HCT116 (cell line): ENCODE measurements at regions not wholly inside any gene's neighbourhood (a gene's known extent, or its start where the extent isn't known, plus 50 kb on each side); places are given as distances from the start of the nearest gene placed in this dataset.

Experiments used
- ATAC-seq: fragments of 200-7000 bp; cut with Tn5 transposase; 2 replicates; pipeline ENCODE4 v1.9.1; 2020; ENCODE audit warnings: mild to moderate bottlenecking, moderate library complexity
- BruUV-seq: library from RNA; stranded (reverse); fragments of 400-500 nt; replicated peaks from 2 replicates; lab custom pipeline; 2021; lab: Mats Ljungman, UMichigan
- CTCF ChIA-PET: fragments of 300-600 bp; sonication (Branson Sonifier 250); formaldehyde crosslinking; loops from one replicate; lab custom pipeline; 2021; ENCODE audit warnings: antibody characterized with exemption; lab: Charles Lee
- POLR2A ChIA-PET: fragments of 300-600, 350-600 bp; sonication (Branson Sonifier 250); formaldehyde crosslinking; loops from one replicate; lab custom pipeline; 2021; ENCODE audit warnings: antibody characterized with exemption; lab: Charles Lee
- RAD21 ChIA-PET, 2 experiments: fragments of 300-600 bp; sonication (Branson Sonifier 250); formaldehyde crosslinking; loops; one replicate each; lab custom pipeline; 2023; ENCODE audit warnings: low total read pairs in 2 of 2; ENCODE audit not compliant: uncharacterized antibody in 2 of 2, unreplicated experiment in 2 of 2, low non-redundant PET in 1 of 2; lab: Charles Lee
- DNase-seq: peaks from one replicate; pipeline ENCODE4 v3.0.0-alpha.2; 2010; ENCODE audit warnings: low read depth, low spot score
- H2AFZ ChIP-seq: fragments of 200-600 bp; shearing (Covaris generic), sonication (generic); 2 replicates; pipeline ENCODE4 v1.6.1; 2017; ENCODE audit warnings: low read depth, mixed run types, mixed read lengths, antibody characterized with exemption, low read length; ENCODE audit not compliant: poor library complexity, severe bottlenecking
- H3K27ac ChIP-seq: 2 replicates; pipeline ENCODE4 v1.5.1; 2012; ENCODE audit warnings: low read depth, low read length
- H3K27me3 ChIP-seq: fragments of 200-600 bp; sonication (generic); 2 replicates; pipeline ENCODE4 v1.6.1; 2016; ENCODE audit warnings: mixed run types, low read length, mixed read lengths; ENCODE audit not compliant: insufficient read depth
- H3K36me3 ChIP-seq, 2 experiments: fragments of 200-500 bp in 1 of 2; fragments of 200-600 bp in 1 of 2; sonication (Bioruptor generic) in 1 of 2; sonication (generic) in 1 of 2; 2 replicates each; pipeline versions ENCODE4 v1.5.1 to v1.6.1; 2014 to 2016; ENCODE audit warnings: low read length in 2 of 2, inconsistent platforms in 1 of 2, mixed read lengths in 1 of 2, mixed run types in 1 of 2; ENCODE audit not compliant: insufficient read depth in 2 of 2, control insufficient read depth in 1 of 2
- H3K4me1 ChIP-seq, 2 experiments: fragments of 200-600 bp in 1 of 2; sonication (generic) in 1 of 2; 2 replicates each; pipeline versions ENCODE4 v1.5.1 to v1.6.1; 2012 to 2017; ENCODE audit warnings: low read length in 2 of 2, inconsistent platforms in 1 of 2, mild to moderate bottlenecking in 1 of 2, mixed read lengths in 1 of 2, mixed run types in 1 of 2, moderate library complexity in 1 of 2; ENCODE audit not compliant: insufficient read depth in 2 of 2, control insufficient read depth in 1 of 2
- H3K4me2 ChIP-seq: fragments of 200-600 bp; sonication (generic); 2 replicates; pipeline ENCODE4 v1.6.1; 2017; ENCODE audit warnings: mixed run types, low read length, mixed read lengths
- H3K4me3 ChIP-seq, 2 experiments: fragments of 200-600 bp in 1 of 2; sonication (generic) in 1 of 2; replicated peaks in 1 of 2; 2 replicates each; pipeline ENCODE4 v1.5.1; 2011 to 2016; ENCODE audit warnings: low read length in 2 of 2, control low read depth in 1 of 2, low read depth in 1 of 2, mild to moderate bottlenecking in 1 of 2, mixed read lengths in 1 of 2, mixed run types in 1 of 2
- H3K79me2 ChIP-seq: fragments of 200-600 bp; sonication (generic); 2 replicates; pipeline ENCODE4 v1.6.1; 2017; ENCODE audit warnings: mild to moderate bottlenecking, mixed run types, low read length, moderate library complexity, mixed read lengths; ENCODE audit not compliant: insufficient read depth
- H3K9ac ChIP-seq: fragments of 200-600 bp; sonication (generic); 2 replicates; pipeline ENCODE4 v1.6.1; 2016; ENCODE audit warnings: low read length, mixed read lengths
- H3K9me2 ChIP-seq: fragments of 200-600 bp; sonication (generic), shearing (Covaris generic); 2 replicates; pipeline ENCODE4 v1.6.1; 2017; ENCODE audit warnings: mixed run types, mild to moderate bottlenecking, moderate library complexity; ENCODE audit not compliant: insufficient read depth
- H3K9me3 ChIP-seq, 2 experiments: fragments of 200-500 bp in 1 of 2; fragments of 200-600 bp in 1 of 2; sonication (Bioruptor generic) in 1 of 2; sonication (generic) in 1 of 2; 2 replicates each; pipeline ENCODE4 v1.6.1; 2014 to 2017; ENCODE audit warnings: low read length in 2 of 2, mixed read lengths in 2 of 2, inconsistent platforms in 1 of 2, low read depth in 1 of 2, mild to moderate bottlenecking in 1 of 2, mixed run types in 1 of 2, moderate library complexity in 1 of 2; ENCODE audit not compliant: control insufficient read depth in 1 of 2, insufficient read depth in 1 of 2
- H4K20me1 ChIP-seq: fragments of 200-600 bp; sonication (generic), shearing (Covaris generic); 2 replicates; pipeline ENCODE4 v1.6.1; 2017; ENCODE audit warnings: mixed run types, mild to moderate bottlenecking, moderate library complexity; ENCODE audit not compliant: insufficient read depth
- CBX3 ChIP-seq: IDR thresholded peaks from 2 replicates; pipeline ENCODE4 v1.6.1; 2012; ENCODE audit warnings: low read depth
- CEBPB ChIP-seq: IDR thresholded peaks from 2 replicates; pipeline ENCODE4 v1.6.1; 2012; ENCODE audit warnings: low read depth
- EZH2 ChIP-seq: fragments of 200-600 bp; sonication (generic); IDR thresholded peaks from 2 replicates; pipeline ENCODE4 v1.6.1; 2017; ENCODE audit warnings: antibody characterized with exemption, mixed run types
- POLR2AphosphoS5 ChIP-seq: IDR thresholded peaks from 2 replicates; pipeline ENCODE4 v1.6.1; 2011; ENCODE audit warnings: mild to moderate bottlenecking, low read depth, low read length, moderate library complexity
- RAD21 ChIP-seq: IDR thresholded peaks from 2 replicates; pipeline ENCODE4 v1.6.1; 2012; ENCODE audit warnings: low read depth, mild to moderate bottlenecking
- SIN3A ChIP-seq: IDR thresholded peaks from 2 replicates; pipeline ENCODE4 v1.6.1; 2012; ENCODE audit warnings: low read depth
- SP1 ChIP-seq: IDR thresholded peaks from 2 replicates; pipeline ENCODE4 v1.6.1; 2012; ENCODE audit warnings: low read depth
- TCF7L2 ChIP-seq: IDR thresholded peaks from 2 replicates; pipeline ENCODE4 v1.7.0; 2011; ENCODE audit warnings: borderline replicate concordance, inconsistent platforms; ENCODE audit not compliant: insufficient read depth, insufficient read length; ENCODE audit errors: extremely low read depth
- YY1 ChIP-seq: IDR thresholded peaks from 2 replicates; pipeline ENCODE4 v1.6.1; 2011; ENCODE audit warnings: low read length, low read depth, moderate library complexity, mild to moderate bottlenecking; ENCODE audit not compliant: insufficient replicate concordance; ENCODE audit errors: extremely low read depth
- ZFX ChIP-seq: fragments of 450-650 bp; IDR thresholded peaks from 2 replicates; pipeline ENCODE4 v1.6.1; 2017
- intact Hi-C: fragments of 100-400 bp; cut with micrococcal nuclease; formaldehyde crosslinking; loops from 2 replicates; pipeline ENCODE4 v1.10.0; 2022
- TF ChIP-seq, protein P1 (sequence below), 3 experiments: fragments of 200-600 bp in 1 of 3; sonication (generic) in 1 of 3; IDR thresholded peaks in 2 of 3; conservative IDR thresholded peaks in 1 of 3; 2 replicates each; pipeline ENCODE4 v1.5.1; 2012 to 2017; ENCODE audit warnings: low read depth in 2 of 3, low read length in 2 of 3, antibody characterized with exemption in 1 of 3, borderline replicate concordance in 1 of 3, control low read depth in 1 of 3, mild to moderate bottlenecking in 1 of 3, mixed read lengths in 1 of 3, mixed run types in 1 of 3, moderate library complexity in 1 of 3; ENCODE audit not compliant: insufficient read depth in 1 of 3
- TF ChIP-seq, protein P2 (sequence below): IDR thresholded peaks from 2 replicates; pipeline ENCODE4 v1.6.1; 2012
- TF ChIP-seq, protein P3 (sequence below): IDR thresholded peaks from 2 replicates; pipeline ENCODE4 v1.6.1; 2012

DNA sequence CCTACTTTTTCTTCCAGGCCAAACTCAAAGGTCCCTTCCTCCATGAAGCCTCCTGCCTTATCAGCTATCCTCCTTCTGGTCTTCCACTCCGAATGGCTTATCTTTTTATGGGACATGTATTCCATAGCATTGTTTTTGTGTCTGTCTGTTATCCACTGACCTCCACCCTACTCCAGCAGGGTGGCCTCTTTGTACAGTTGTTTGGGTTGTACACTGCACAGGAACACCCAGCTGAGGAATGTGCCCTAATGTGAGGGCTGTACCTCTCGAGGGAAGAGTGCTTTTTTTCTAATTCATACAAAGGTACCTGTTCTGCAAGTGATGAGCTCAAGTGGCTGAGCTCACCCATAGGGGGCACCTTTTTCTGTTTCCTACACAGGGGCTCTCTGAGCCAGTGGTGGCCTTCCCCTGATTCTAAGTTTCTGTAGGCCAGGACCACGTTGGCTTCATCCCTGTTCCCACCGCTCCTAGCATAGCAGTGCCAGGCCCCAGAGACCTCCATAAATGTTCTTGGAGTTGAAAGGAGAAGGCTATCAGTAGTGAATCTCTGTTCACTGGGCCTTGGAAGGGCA lies 108.2 kb downstream of the FOXD2 start:
- Histone ChIP-seq H3K36me3 (no peaks in the 10 kb centered on the region), H3K4me2 (no peak overlapping the region), H3K4me1 (no peaks in the 10 kb centered on the region), H3K9me3 (no peaks in the 10 kb centered on the region), H3K79me2 (no peaks in the 10 kb centered on the region), H2AFZ (no peak overlapping the region), H3K27ac (no peak overlapping the region), H3K4me3 (no peak overlapping the region), H3K9me2 (no peaks in the 10 kb centered on the region), H3K9ac (no peak overlapping the region), H4K20me1 (no peaks in the 10 kb centered on the region), H3K27me3 (no peaks in the 10 kb centered on the region)
- POLR2A ChIA-PET = no interaction called here
- DNase-seq (no peak), ATAC-seq (peak; percentile 60)
- no TSS peak for BruUV-seq
- intact Hi-C loops = no loop called here
- RAD21 ChIA-PET = no interaction called here
- TF ChIP-seq ZFX (0 out of 2 replicates have a peak, but pooled peaks have one; percentile 6), CEBPB (no peak), RAD21 (peak; percentile 25; the same call in 1 of the 2 replicates)
- TF ChIP-seq, protein P1, sequence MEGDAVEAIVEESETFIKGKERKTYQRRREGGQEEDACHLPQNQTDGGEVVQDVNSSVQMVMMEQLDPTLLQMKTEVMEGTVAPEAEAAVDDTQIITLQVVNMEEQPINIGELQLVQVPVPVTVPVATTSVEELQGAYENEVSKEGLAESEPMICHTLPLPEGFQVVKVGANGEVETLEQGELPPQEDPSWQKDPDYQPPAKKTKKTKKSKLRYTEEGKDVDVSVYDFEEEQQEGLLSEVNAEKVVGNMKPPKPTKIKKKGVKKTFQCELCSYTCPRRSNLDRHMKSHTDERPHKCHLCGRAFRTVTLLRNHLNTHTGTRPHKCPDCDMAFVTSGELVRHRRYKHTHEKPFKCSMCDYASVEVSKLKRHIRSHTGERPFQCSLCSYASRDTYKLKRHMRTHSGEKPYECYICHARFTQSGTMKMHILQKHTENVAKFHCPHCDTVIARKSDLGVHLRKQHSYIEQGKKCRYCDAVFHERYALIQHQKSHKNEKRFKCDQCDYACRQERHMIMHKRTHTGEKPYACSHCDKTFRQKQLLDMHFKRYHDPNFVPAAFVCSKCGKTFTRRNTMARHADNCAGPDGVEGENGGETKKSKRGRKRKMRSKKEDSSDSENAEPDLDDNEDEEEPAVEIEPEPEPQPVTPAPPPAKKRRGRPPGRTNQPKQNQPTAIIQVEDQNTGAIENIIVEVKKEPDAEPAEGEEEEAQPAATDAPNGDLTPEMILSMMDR (IDR thresholded peaks at IDR 0.05 in 2 of 3, conservative IDR thresholded peaks at IDR 0.05 in 1 of 3; ENCODE audit: borderline replicate concordance in 1 of 3, insufficient read depth in 1 of 3, low read depth in 2 of 3, low read length in 2 of 3) = peak; percentile 17 to 34 (median 21); a peak in 3 of 6 replicates
- CTCF ChIA-PET = interaction anchor here (1.0 to 1.5 kb wide), 5 partner anchors 11 to 108 kb away, joined by 3 to 5 read pairs (median 4); partner anchors contain the start of gene FOXD2

DNA sequence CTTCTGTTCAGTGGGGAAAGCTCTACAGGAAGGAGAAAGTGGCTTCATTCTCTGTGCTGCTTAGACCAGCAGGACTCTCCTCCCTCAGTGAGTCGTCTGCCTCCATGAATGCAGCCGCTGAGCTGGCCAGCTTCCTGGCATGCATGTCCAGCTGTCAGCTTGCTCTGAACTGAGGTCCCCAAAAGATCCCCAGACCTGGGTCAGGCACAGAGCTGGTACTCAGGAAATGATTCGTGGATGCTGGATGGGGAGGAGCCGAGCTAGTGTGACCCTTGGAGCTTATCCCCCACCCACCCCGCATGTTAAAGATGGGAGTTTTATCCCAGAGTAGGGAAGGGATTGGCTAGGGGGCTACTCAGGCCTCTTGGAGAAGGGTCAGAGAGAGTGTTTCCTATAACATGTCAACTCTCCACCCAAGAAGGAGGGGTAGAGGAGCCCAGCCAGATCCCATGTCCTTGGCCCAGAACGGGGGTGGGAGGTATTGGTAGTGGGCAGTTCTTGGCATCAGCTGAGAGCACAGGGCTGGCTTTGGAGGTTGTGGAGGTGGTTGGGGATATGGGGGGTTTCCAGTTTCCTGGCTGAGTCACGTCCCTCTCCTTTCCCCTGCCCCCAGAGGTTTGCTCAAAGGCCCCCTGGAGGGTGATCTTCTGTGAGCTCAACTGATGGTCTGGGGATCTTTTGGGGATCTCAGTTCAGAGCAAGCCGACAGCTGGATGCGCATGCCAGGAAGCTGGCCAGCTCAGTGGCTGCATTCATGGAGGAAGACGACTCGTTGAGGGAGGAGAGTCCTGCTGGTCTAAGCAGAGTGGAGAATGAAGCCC lies 110.1 kb downstream of the FOXD2 start:
- ChIA-PET POLR2A (no interaction called here), CTCF (no interaction called here), RAD21 (no interaction called here)
- Histone ChIP-seq H3K27me3 (no peaks in the 10 kb centered on the region), H3K4me3 (no peak overlapping the region), H3K27ac (no peak overlapping the region), H3K9ac (no peak overlapping the region), H2AFZ (no peak overlapping the region), H3K9me3 (no peaks in the 10 kb centered on the region), H3K79me2 (no peaks in the 10 kb centered on the region), H3K4me1 (no peaks in the 10 kb centered on the region), H3K9me2 (no peaks in the 10 kb centered on the region), H4K20me1 (no peaks in the 10 kb centered on the region), H3K4me2 (no peak overlapping the region), H3K36me3 (no peaks in the 10 kb centered on the region)
- no peak for DNase-seq
- ATAC-seq = no peak
- intact Hi-C loops = no loop called here
- no TSS peak for BruUV-seq
- TF ChIP-seq EZH2 (no peak), TCF7L2 (no peak), CEBPB (no peak), YY1 (no peak), SIN3A (no peak), CBX3 (no peak), SP1 (no peak), POLR2AphosphoS5 (no peak)
- TF ChIP-seq, protein P2, sequence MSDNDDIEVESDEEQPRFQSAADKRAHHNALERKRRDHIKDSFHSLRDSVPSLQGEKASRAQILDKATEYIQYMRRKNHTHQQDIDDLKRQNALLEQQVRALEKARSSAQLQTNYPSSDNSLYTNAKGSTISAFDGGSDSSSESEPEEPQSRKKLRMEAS = no peak
- TF ChIP-seq, protein P3, sequence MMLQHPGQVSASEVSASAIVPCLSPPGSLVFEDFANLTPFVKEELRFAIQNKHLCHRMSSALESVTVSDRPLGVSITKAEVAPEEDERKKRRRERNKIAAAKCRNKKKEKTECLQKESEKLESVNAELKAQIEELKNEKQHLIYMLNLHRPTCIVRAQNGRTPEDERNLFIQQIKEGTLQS = no peak
